Anterior cingulate cortex (tissue), 58 donors: ENCODE measurements at regions not wholly inside any gene's neighbourhood (a gene's known extent, or its start where the extent isn't known, plus 50 kb on each side); places are given as distances from the start of the nearest gene placed in this dataset.

Source experiments
- DNase-seq, 58 donors: peaks; one replicate each; lab custom pipeline; 2025; lab: John Stamatoyannopoulos, UW

GRCh38 chr9:119095072-119095471 is 274.2 kb downstream of the BRINP1 start:
- no peak for DNase-seq

GRCh38 chr9:119101048-119101447 is 268.2 kb downstream of the BRINP1 start:
- no peak for DNase-seq

DNA sequence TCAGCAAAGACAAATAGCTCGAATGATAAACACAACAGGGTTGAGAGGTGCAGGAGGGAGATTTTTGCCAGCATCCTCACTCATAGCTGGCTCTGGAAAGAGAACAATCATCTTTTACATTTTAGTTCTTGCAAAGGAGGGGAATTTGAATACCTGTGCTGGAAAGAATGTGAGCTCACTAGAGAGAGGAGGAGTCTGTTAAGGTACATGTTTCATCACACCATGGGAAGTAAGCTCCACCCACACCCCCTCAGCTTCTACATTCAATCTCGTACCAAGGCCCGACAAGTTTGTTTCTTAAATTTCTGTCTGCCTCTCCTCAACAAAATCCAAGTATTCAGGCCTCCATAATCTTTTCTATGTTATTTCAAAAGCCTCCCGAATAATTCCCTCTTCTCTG is 254.6 kb downstream of the BRINP1 start:
- DNase-seq, result no peak
